AG09309 (cell line): ENCODE measurements at regions not wholly inside any gene's neighbourhood (a gene's known extent, or its start where the extent isn't known, plus 50 kb on each side); places are given as distances from the start of the nearest gene placed in this dataset.

Source experiments
- DNase-seq: peaks from one replicate; pipeline ENCODE4 v3.0.0-alpha.2; 2010; ENCODE audit warnings: low read depth
- H3K4me3 ChIP-seq: 2 replicates; pipeline ENCODE4 v1.5.1; 2011; ENCODE audit warnings: mild to moderate bottlenecking, low read depth, low read length, moderate library complexity; ENCODE audit not compliant: control insufficient read depth
- TF ChIP-seq, protein P1 (sequence below): IDR thresholded peaks from 2 replicates; pipeline ENCODE4 v1.5.1; 2011; ENCODE audit warnings: mild to moderate bottlenecking, low read depth, low read length, inconsistent platforms; ENCODE audit not compliant: insufficient read depth, control insufficient read depth; ENCODE audit errors: missing control alignments

DNA sequence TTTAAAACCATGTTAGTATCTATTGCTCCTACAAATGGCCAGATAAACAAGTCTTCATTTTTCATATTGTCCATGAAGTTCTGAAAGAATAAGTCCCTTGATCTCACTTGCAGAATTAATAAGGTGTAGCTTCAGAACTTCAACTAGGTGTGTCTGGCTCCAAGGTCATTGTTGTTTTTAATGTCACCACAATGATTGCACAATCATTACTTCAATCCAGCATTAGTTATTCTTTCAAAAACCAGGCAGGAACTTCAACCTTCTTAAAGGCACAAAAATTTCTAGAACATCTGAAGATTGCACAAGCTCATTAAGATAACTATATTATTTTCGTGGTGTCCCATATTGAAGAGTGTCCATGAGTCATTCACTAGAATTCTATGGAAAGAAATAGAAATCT, 1386.4 kb downstream of the CDH11 start:
- DNase-seq, result no peak
- H3K4me3 ChIP-seq, result no peak overlapping the region
- TF ChIP-seq, protein P1, sequence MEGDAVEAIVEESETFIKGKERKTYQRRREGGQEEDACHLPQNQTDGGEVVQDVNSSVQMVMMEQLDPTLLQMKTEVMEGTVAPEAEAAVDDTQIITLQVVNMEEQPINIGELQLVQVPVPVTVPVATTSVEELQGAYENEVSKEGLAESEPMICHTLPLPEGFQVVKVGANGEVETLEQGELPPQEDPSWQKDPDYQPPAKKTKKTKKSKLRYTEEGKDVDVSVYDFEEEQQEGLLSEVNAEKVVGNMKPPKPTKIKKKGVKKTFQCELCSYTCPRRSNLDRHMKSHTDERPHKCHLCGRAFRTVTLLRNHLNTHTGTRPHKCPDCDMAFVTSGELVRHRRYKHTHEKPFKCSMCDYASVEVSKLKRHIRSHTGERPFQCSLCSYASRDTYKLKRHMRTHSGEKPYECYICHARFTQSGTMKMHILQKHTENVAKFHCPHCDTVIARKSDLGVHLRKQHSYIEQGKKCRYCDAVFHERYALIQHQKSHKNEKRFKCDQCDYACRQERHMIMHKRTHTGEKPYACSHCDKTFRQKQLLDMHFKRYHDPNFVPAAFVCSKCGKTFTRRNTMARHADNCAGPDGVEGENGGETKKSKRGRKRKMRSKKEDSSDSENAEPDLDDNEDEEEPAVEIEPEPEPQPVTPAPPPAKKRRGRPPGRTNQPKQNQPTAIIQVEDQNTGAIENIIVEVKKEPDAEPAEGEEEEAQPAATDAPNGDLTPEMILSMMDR, result no peak

DNA sequence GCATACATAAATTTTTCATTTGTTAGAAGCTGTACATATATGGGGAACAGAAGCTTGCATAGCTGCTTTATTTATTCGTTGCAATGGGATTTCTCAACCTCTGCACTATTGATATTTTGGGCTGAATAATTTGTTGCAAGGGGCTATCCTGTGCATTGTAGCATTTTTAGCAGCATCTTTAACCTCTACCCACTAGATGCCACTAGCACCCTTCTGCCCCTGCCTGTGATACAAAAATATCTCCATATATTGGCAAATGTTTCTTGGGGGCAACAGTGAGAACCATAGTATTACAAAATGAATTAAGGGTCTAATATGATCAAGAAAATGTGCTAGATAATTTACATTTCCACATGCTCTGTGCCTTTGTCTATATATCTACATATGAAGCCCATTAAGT, 1401.0 kb downstream of the CDH11 start:
- TF ChIP-seq, protein P1, result no peak
- no peak for DNase-seq
- no peak overlapping the region for H3K4me3 ChIP-seq

DNA sequence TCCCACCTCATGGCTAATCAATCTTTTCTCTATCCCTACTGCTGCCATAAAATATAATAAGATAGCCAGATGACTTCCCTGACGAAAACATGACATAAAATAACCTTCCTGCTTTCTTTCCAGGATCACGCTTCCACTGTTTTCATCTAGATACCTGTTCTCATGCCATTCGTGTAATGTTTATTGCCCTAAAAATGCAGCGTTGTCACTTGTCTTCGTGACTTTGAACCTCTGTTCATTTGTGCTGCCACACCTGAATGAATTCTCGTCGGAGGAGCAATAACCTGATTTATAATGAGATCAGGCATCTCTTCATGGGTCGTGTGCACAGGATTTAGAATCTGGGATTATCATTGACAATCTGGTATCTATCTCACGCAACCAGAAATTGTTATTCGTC, 1401.9 kb downstream of the CDH11 start:
- TF ChIP-seq, protein P1, result no peak
- DNase-seq, result no peak
- no peak overlapping the region for H3K4me3 ChIP-seq

DNA sequence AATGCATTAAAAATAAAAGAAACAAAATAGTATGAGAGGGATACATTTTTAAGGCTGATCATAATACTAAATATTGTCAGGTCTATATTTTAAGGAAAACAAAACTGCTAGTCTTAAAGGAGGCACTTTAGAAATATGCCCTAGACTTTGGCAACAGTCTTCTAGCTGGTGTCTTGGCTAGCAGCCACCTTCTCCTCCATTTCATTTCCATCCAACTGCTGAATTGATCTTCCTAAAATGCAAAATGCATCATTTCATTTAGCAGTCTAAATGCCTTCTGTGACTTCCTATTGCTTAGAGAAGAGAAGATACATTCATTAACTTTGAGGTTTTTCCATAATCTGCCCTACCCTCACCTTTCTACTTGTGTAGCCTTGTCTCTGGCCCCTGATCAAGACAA, 1404.1 kb downstream of the CDH11 start:
- H3K4me3 ChIP-seq, result no peak overlapping the region

DNA sequence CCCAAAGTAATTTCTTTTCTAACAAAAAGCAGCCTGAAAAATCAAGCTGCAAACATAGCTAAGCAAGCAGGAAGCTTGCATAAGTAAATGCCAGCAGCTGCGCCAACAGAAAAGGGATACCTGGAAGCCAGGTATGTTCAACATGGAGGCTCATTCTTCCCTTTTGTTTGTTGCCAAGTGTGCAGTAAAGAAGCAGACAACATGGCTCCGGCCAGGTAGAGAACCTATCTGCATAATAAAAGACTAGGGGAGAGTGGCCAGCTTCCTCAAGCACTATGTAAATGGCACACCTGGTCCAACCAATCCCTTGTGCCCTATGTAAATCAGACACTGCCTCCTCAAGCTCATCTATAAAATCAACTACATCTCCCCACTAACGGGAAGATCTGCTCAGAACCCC, 1407.0 kb downstream of the CDH11 start:
- H3K4me3 ChIP-seq, result no peak overlapping the region
- TF ChIP-seq, protein P1, result no peak
- DNase-seq, result no peak

More for the DNA sequence above, 1404.1 kb downstream of the CDH11 start:
- DNase-seq, result no peak
- TF ChIP-seq, protein P1, result no peak

DNA sequence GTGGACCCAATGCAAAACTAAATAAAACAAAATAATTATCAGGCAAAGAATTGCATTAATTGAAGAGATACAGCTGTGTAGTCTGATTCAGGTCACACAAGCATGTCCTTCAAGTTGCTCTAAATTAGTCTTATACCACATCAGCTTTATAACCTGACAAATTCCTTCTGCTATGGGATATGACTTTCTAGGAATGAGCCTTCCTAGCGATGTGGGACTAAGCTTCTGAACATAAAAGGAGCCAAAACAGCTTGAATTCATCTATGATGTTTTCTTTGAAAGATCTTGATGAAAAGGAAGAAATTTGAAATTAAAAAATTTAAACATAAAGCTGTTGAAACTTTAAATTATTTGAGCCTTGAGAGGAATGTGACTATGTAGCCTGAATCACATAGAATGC, 1409.1 kb downstream of the CDH11 start:
- H3K4me3 ChIP-seq, result no peak overlapping the region

DNA sequence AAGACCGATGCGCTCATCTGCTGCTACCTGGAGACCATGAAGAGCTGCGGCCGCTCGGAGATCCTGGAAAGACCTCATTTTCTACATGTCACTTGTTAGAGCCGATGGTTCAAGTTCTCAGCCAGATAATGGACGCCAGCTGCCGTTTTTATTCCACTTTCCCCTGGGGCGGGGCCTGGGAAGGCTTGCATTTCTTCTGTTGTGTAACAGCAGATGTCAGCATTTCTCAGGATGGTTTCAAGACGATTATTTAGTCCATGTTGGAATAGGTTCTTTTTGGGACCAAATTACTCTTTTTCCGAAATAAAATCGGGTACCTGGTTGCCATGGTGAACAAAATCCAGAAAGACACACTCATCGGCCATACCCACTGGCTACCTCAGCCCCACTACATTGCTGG, 1418.3 kb downstream of the CDH11 start:
- no peak overlapping the region for H3K4me3 ChIP-seq
- no peak for DNase-seq
- TF ChIP-seq, protein P1, result no peak

More for the DNA sequence above, 1409.1 kb downstream of the CDH11 start:
- TF ChIP-seq, protein P1, result no peak
- DNase-seq, result no peak
